ENCODE measurements at regions not wholly inside any gene's neighbourhood (a gene's known extent, or its start where the extent isn't known, plus 50 kb on each side); places are given as distances from the start of the nearest gene placed in this dataset.
A peak's percentile ranks its signal among the peaks of the same experiment; 100 is the strongest.

DNA sequence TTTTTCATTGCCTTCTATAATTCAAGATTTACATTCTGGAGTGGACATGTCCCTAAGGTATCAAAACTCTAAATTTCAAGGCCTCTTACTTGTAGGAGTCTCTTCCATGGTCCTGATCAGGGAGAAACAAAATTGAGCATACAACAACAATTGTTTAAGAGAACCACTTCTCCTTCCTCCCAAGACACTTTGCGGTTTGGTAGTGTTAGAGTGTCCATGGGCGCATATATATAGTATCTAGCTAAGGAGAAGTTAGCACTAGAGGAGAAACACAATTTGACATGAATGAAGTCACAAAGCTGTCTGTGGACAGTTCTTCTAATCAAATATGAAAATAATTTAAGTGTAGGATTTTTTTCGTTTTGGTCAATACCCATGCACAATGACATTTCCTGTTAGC lies 349.1 kb upstream of the MAP2 start:
- H3K4me3 ChIP-seq (ENCODE audit: low read depth, low read length) = no peak overlapping the region
- TF ChIP-seq, protein P1, sequence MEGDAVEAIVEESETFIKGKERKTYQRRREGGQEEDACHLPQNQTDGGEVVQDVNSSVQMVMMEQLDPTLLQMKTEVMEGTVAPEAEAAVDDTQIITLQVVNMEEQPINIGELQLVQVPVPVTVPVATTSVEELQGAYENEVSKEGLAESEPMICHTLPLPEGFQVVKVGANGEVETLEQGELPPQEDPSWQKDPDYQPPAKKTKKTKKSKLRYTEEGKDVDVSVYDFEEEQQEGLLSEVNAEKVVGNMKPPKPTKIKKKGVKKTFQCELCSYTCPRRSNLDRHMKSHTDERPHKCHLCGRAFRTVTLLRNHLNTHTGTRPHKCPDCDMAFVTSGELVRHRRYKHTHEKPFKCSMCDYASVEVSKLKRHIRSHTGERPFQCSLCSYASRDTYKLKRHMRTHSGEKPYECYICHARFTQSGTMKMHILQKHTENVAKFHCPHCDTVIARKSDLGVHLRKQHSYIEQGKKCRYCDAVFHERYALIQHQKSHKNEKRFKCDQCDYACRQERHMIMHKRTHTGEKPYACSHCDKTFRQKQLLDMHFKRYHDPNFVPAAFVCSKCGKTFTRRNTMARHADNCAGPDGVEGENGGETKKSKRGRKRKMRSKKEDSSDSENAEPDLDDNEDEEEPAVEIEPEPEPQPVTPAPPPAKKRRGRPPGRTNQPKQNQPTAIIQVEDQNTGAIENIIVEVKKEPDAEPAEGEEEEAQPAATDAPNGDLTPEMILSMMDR (conservative IDR thresholded peaks at IDR 0.05; ENCODE audit: low read depth, low read length) = no peak
- DNase-seq (ENCODE audit: low read depth) = no peak

DNA sequence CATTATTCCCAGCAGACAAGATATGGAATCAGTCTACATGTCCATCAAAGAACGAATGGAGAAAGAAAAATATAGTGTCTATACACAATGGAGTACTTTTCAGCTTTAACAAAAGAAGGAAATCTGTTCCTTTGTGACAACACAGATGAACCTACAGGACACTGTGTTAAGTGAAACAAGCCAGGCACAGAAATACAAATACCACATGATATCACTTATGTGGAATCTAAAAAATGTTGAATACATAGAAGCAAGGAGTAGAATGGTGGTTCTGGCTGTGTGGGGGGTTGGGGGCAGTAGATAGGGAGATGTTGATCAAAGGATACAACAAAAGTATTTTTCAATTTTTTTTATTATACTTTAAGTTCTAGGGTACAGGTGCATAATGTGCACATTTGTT lies 347.7 kb upstream of the MAP2 start:
- TF ChIP-seq, protein P1 (conservative IDR thresholded peaks at IDR 0.05; ENCODE audit: low read depth, low read length) = no peak
- DNase-seq (ENCODE audit: low read depth) = no peak
- H3K4me3 ChIP-seq (ENCODE audit: low read depth, low read length) = no peak overlapping the region

DNA sequence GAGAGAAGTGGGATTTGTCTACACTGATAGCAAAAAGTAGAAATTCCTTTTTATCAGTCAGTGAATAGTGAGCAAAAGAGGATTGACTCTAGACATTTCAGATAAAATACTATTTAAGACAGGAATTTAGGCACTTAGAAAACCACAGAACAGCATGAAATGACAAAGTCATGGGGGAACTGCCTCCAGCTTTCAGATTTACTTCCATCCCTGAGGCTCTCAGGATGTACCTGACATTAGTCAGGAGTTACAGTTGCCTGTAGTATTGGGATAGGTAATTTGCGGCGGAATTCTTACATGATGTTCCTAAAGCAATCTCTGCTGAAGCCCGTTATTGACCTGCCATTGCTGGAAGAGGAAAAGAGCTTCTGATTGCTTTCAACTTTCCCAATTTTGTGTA lies 337.1 kb upstream of the MAP2 start:
- no peak for DNase-seq (ENCODE audit: low read depth)
- TF ChIP-seq, protein P1 (conservative IDR thresholded peaks at IDR 0.05; ENCODE audit: low read depth, low read length) = no peak
- H3K4me3 ChIP-seq (ENCODE audit: low read depth, low read length) = no peak overlapping the region

DNA sequence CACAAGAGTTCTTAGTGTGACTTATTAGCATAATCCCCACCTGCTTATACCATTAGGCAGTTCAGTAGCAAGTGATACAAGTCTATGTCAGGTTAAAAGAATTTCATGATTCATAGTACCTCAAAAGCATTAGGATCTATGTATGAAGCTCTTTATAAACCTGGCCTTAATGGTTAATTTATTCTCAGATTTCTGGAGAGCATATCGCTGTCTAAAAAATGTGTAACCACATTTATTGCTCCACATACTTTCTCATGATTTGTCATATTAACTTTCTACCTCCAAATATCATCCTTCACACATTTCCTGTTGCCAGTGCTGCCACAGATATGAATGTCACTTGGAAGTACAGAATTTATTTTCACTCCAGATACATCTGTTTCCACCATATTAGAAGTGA lies 332.8 kb upstream of the MAP2 start:
- DNase-seq (ENCODE audit: low read depth) = peak; percentile 43

DNA sequence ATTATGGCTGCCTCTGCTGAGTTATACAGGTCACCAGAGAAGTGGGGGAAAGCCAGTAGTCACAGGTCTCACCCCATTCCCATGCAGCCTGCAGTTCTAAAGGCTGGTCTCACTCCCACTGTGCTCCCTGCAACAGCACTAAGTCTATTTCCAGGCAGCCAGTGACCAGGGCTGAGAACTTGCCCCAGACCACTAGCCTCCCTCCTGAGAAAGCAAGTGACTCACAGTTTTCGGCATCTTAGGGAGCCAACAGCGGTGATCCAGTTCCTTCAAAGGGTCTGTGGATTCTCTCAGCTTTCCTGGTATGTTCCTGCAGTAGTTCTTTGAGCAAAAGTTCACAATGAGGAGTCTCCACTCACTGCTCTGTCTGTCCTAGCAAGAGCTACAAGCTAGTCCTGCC lies 329.6 kb upstream of the MAP2 start:
- H3K4me3 ChIP-seq (ENCODE audit: low read depth, low read length) = no peak overlapping the region
- TF ChIP-seq, protein P1 (conservative IDR thresholded peaks at IDR 0.05; ENCODE audit: low read depth, low read length) = no peak
- DNase-seq (ENCODE audit: low read depth) = no peak

More for the DNA sequence above, 332.8 kb upstream of the MAP2 start:
- TF ChIP-seq, protein P1 (conservative IDR thresholded peaks at IDR 0.05; ENCODE audit: low read depth, low read length) = no peak
- H3K4me3 ChIP-seq (ENCODE audit: low read depth, low read length) = no peak overlapping the region

DNA sequence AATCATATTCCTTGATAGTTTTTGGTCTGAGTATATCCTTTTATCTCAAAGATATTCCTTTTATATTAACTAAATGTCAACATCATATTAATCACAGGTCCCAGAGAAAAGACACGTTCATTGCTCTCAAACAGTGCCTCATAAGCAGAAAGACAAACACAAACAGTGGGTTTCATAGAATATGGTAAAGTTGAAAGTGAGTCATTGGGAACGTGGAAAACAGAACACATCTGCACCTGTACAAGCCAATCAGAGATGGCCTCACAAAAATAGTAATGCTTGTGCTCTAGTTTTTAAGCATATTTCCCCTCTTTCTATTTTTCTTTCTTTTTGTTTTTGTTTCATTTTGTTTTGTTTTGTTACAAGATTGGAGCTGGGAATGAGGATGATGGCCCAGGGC lies 328.4 kb upstream of the MAP2 start:
- DNase-seq (ENCODE audit: low read depth) = no peak

DNA sequence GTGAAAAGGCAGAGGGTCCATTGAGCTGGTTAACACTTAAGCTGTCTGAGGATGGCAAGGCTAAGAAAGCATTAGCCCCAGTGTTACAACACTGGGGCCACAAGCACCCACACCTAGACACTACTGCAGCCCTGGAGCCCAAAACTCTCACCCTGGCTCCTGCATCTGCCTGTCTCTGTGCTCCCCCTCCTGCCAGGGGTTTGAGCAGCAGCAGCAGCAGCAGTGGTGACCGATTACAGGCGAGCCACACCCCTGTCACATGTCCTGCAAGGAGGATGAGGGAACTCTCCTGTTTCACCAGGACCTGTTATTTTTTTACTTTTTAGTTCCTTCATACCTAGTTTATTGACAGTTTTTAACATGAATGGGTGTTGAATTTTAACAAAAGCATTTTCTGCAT lies 326.7 kb upstream of the MAP2 start:
- DNase-seq (ENCODE audit: low read depth) = no peak
- TF ChIP-seq, protein P1 (conservative IDR thresholded peaks at IDR 0.05; ENCODE audit: low read depth, low read length) = no peak
- H3K4me3 ChIP-seq (ENCODE audit: low read depth, low read length) = no peak overlapping the region

More for the DNA sequence above, 328.4 kb upstream of the MAP2 start:
- no peak overlapping the region for H3K4me3 ChIP-seq (ENCODE audit: low read depth, low read length)
- TF ChIP-seq, protein P1 (conservative IDR thresholded peaks at IDR 0.05; ENCODE audit: low read depth, low read length) = no peak
